ENCODE measurements at regions not wholly inside any gene's neighbourhood (a gene's known extent, or its start where the extent isn't known, plus 50 kb on each side); places are given as distances from the start of the nearest gene placed in this dataset.

GRCh38 chr7:18294411-18294810 lies 201.1 kb upstream of the HDAC9 start:
- ChIA-PET CTCF (interaction anchor here (1.0 to 2.0 kb wide), 2 partner anchors 25 to 525 kb away, joined by 4 to 6 read pairs; no protein-coding TSS in a partner anchor), POLR2A (no interaction called here)
- no peak for DNase-seq (ENCODE audit: low read depth in 1 of 2, low spot score in 1 of 2)
- Histone ChIP-seq H3K4me3 (no peak overlapping the region), H3K4me1 (no peaks in the 10 kb centered on the region), H3K9me3 (no peaks in the 10 kb centered on the region), H3K27ac (no peak overlapping the region), H3K4me2 (no peak overlapping the region)
- no peak for FAIRE-seq
- WGBS (ENCODE audit: missing lambda C conversion rate) = 31% methylated on average over 4 of the region's 4 CpGs
- no peak for ATAC-seq
- TF ChIP-seq RARB (CRISPR knock-in tag; IDR thresholded peaks at IDR 0.05) = no peak
- no peak for TF ChIP-seq POLR2A (IDR thresholded peaks at IDR 0.05; ENCODE audit: low read length)
- TF ChIP-seq SREBF2 (IDR thresholded peaks at IDR 0.05) = no peak
- TF ChIP-seq E2F6 (IDR thresholded peaks at IDR 0.05; ENCODE audit: borderline replicate concordance, low read depth) = no peak
- no peak for TF ChIP-seq EHF (CRISPR knock-in tag; IDR thresholded peaks at IDR 0.05)
- TF ChIP-seq ZFP36 (IDR thresholded peaks at IDR 0.05; ENCODE audit: borderline replicate concordance, partially characterized antibody) = no peak
- no peak for TF ChIP-seq TP53 (CRISPR knock-in tag; IDR thresholded peaks at IDR 0.05)
- no peak for TF ChIP-seq NFE2L2 (conservative IDR thresholded peaks at IDR 0.05; ENCODE audit: low read length)
- TF ChIP-seq CHD2 (IDR thresholded peaks at IDR 0.05; ENCODE audit: low read length, partially characterized antibody) = no peak
- no peak for TF ChIP-seq HOXA7 (CRISPR knock-in tag; IDR thresholded peaks at IDR 0.05)
- TF ChIP-seq MAZ (IDR thresholded peaks at IDR 0.05; ENCODE audit: borderline replicate concordance, low read depth, low read length) = no peak
- TF ChIP-seq GATA3 (IDR thresholded peaks at IDR 0.05; ENCODE audit: borderline replicate concordance) = no peak
- TF ChIP-seq CBX8 (IDR thresholded peaks at IDR 0.05) = no peak
- TF ChIP-seq HMGXB4 (CRISPR knock-in tag; IDR thresholded peaks at IDR 0.05; ENCODE audit: borderline replicate concordance) = no peak
- no peak for TF ChIP-seq BCL3 (IDR thresholded peaks at IDR 0.05)
- TF ChIP-seq TFCP2L1 (CRISPR knock-in tag; IDR thresholded peaks at IDR 0.05) = no peak
- TF ChIP-seq HOXB5 (CRISPR knock-in tag; IDR thresholded peaks at IDR 0.05) = no peak
- TF ChIP-seq BHLHE40 (IDR thresholded peaks at IDR 0.05; ENCODE audit: low read depth, low read length) = no peak

GRCh38 chr7:18295781-18296423 lies 199.6 kb upstream of the HDAC9 start:
- ATAC-seq (no peak), DNase-seq (ENCODE audit: low read depth in 1 of 2, low spot score in 1 of 2) (no peak), FAIRE-seq (no peak)
- Histone ChIP-seq H3K9me3 (no peaks in the 10 kb centered on the region), H3K27ac (no peak overlapping the region), H3K4me2 (no peak overlapping the region), H3K4me1 (no peaks in the 10 kb centered on the region), H3K4me3 (no peak overlapping the region)
- ChIA-PET CTCF (interaction anchor here (2.0 kb wide), 1 partner anchor 526 kb away, joined by 6 read pairs; no protein-coding TSS in a partner anchor), POLR2A (no interaction called here)
- 26% methylated on average over 3 of the region's 3 CpGs for WGBS (ENCODE audit: missing lambda C conversion rate)
- TF ChIP-seq HDAC2 (IDR thresholded peaks at IDR 0.05) (no peak), MYC (IDR thresholded peaks at IDR 0.05; ENCODE audit: borderline replicate concordance, low read length) (no peak), HOXA7 (CRISPR knock-in tag; IDR thresholded peaks at IDR 0.05) (no peak), KDM5A (IDR thresholded peaks at IDR 0.05) (no peak), CTCF (IDR thresholded peaks at IDR 0.05) (no peak), MAX (IDR thresholded peaks at IDR 0.05) (no peak)
